Tibial nerve (tissue), 4 donors: ENCODE measurements at regions not wholly inside any gene's neighbourhood (a gene's known extent, or its start where the extent isn't known, plus 50 kb on each side); places are given as distances from the start of the nearest gene placed in this dataset.

ENCODE experiments used
- CTCF ChIP-seq, 5 experiments: fragments of 200-600 bp in 3 of 5; fragments of 450-650 bp in 2 of 5; sonication (generic) in 3 of 5; IDR thresholded peaks; one replicate each; pipeline ENCODE4 v1.5.1; 2016 to 2019; ENCODE audit warnings: antibody characterized with exemption in 5 of 5, mild to moderate bottlenecking in 3 of 5, moderate library complexity in 2 of 5
- EP300 ChIP-seq, 2 donors: sonication (generic); formaldehyde crosslinking; IDR thresholded peaks; one replicate each; pipeline ENCODE4 v1.6.1; 2017; ENCODE audit warnings: antibody characterized with exemption in 2 of 2, mild to moderate bottlenecking in 1 of 2
- POLR2A ChIP-seq, 2 donors: fragments of 450-650 bp; IDR thresholded peaks; one replicate each; pipeline ENCODE4 v1.6.1; 2017; ENCODE audit warnings: antibody characterized with exemption in 2 of 2, mild to moderate bottlenecking in 2 of 2, moderate library complexity in 2 of 2

- TF ChIP-seq CTCF (IDR thresholded peaks at IDR 0.05) = no peak
- TF ChIP-seq POLR2A (IDR thresholded peaks at IDR 0.05) = no peak
- no peak for TF ChIP-seq EP300 (IDR thresholded peaks at IDR 0.05)
These were observed 324.8 kb upstream of the FTMT start for GRCh38 chr5:121526908-121527307.
